ENCODE measurements at regions not wholly inside any gene's neighbourhood (a gene's known extent, or its start where the extent isn't known, plus 50 kb on each side); places are given as distances from the start of the nearest gene placed in this dataset.

DNA sequence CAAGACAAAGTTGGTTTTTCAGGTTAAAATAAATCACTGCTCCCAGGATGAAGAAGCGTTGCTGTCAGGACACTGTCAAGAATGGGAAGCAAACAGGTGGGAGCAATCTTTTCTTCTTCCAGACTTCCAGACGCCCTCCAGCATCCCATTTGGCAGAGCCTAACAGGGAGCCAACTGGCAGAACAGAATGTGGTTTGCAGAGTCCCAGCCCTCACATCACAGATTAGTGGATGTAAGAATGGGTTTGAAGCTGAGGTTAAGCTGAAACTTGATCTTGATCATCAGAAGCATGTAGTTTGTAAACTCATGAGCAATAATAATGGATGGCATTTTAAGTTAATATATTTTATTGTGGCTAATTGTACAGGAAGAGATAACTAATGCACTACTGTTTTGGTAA lies 636.4 kb downstream of the SLC6A15 start:
- no peak for DNase-seq
- no peak overlapping the region for H3K4me3 ChIP-seq (ENCODE audit: low read length)
- H3K27ac Mint-ChIP-seq: no peak overlapping the region
- H3K27me3 ChIP-seq (ENCODE audit: insufficient read depth, low read length, poor library complexity, severe bottlenecking): no peaks in the 10 kb centered on the region
- no peaks in the 10 kb centered on the region for H3K4me1 ChIP-seq (ENCODE audit: insufficient read depth, low read length)
- ChIA-PET CTCF (no interaction called here), POLR2A (no interaction called here)
- no peak overlapping the region for H3K4me3 Mint-ChIP-seq
- H3K36me3 Mint-ChIP-seq: no peaks in the 10 kb centered on the region
- no peaks in the 10 kb centered on the region for H3K4me1 Mint-ChIP-seq
- no peaks in the 10 kb centered on the region for H3K36me3 ChIP-seq (ENCODE audit: insufficient read depth, low read length)
- H3K9me3 Mint-ChIP-seq: peaks cover 3 to 20% (median 7%) of the 10 kb centered on the region in 5 donors
- no peak overlapping the region for H3K27ac ChIP-seq (ENCODE audit: low read depth, low read length)
- H3K27me3 Mint-ChIP-seq: no peaks in the 10 kb centered on the region
- H3K9me3 ChIP-seq (ENCODE audit: low read length): no peaks in the 10 kb centered on the region

DNA sequence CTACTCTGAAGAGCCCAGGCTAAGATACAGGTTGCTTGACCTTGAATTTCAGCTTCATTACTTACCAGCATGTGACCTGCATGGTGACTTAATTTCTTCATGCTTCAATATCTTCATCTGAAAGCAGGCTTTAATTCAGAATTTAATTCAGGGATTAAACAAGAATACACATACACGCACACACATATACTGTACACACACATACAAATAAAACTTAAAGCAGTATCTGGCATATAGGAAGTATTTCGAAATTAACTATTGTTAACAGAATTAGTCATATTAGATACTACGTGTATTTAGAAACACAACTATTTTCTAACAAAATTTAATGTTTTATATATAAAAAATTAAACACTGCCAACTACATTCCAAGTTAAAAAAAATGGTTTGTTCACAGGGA lies 640.3 kb downstream of the SLC6A15 start:
- Mint-ChIP-seq H3K27me3 (no peaks in the 10 kb centered on the region), H3K4me1 (no peaks in the 10 kb centered on the region), H3K4me3 (no peak overlapping the region), H3K9me3 (peaks cover 0 to 16% (median 7%) of the 10 kb centered on the region in 5 donors), H3K27ac (no peak overlapping the region), H3K36me3 (no peaks in the 10 kb centered on the region)
- POLR2A ChIA-PET: no interaction called here
- Histone ChIP-seq H3K9me3 (ENCODE audit: low read length) (no peaks in the 10 kb centered on the region), H3K4me1 (ENCODE audit: insufficient read depth, low read length) (no peaks in the 10 kb centered on the region), H3K27ac (ENCODE audit: low read depth, low read length) (no peak overlapping the region), H3K4me3 (ENCODE audit: low read length) (no peak overlapping the region), H3K36me3 (ENCODE audit: insufficient read depth, low read length) (no peaks in the 10 kb centered on the region), H3K27me3 (ENCODE audit: insufficient read depth, low read length, poor library complexity, severe bottlenecking) (no peaks in the 10 kb centered on the region)
- CTCF ChIA-PET: no interaction called here
- no peak for DNase-seq

DNA sequence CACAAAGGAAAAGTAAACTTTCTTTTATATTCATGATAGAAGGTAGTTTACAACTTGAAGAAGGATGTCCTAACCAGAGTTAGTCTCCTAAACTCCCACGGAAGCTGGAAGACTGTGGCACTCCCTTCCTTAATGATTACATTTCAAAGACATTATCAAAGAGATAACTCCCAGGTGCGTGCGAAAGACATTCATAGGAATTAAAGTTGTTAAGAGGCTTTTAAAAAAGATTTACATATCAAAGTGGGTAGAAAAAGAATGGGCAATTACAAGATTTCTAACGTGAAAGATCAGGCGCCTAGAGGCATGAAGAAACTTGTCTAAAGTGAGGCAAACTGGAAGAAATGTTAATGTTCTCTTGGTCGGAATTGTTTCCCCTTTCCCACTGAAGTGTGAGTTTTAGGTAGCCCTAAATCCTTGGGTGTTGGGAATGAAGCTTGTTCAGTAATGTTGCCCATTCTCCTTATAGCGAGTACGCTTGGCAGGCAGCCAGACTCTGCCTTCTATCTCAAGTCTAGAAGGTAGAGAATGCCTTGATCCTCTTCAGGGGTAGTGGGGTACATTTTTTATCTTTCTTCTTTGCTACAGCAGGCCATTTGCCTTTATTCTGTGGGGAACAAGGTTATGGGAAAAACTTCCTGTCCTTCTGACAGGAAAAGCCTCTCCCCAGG lies 642.0 kb downstream of the SLC6A15 start:
- H3K4me1 Mint-ChIP-seq: no peaks in the 10 kb centered on the region
- Histone ChIP-seq H3K36me3 (ENCODE audit: insufficient read depth, low read length) (no peaks in the 10 kb centered on the region), H3K4me3 (ENCODE audit: low read length) (no peak overlapping the region), H3K9me3 (ENCODE audit: low read length) (no peaks in the 10 kb centered on the region), H3K4me1 (ENCODE audit: insufficient read depth, low read length) (no peaks in the 10 kb centered on the region), H3K27me3 (ENCODE audit: insufficient read depth, low read length, poor library complexity, severe bottlenecking) (no peaks in the 10 kb centered on the region), H3K27ac (ENCODE audit: low read depth, low read length) (no peak overlapping the region)
- no peaks in the 10 kb centered on the region for H3K36me3 Mint-ChIP-seq
- no peak for DNase-seq
- peaks cover 0 to 18% (median 7%) of the 10 kb centered on the region in 5 donors for H3K9me3 Mint-ChIP-seq
- ChIA-PET POLR2A (no interaction called here), CTCF (no interaction called here)
- no peak overlapping the region for H3K27ac Mint-ChIP-seq
- no peak overlapping the region for H3K4me3 Mint-ChIP-seq
- no peaks in the 10 kb centered on the region for H3K27me3 Mint-ChIP-seq

DNA sequence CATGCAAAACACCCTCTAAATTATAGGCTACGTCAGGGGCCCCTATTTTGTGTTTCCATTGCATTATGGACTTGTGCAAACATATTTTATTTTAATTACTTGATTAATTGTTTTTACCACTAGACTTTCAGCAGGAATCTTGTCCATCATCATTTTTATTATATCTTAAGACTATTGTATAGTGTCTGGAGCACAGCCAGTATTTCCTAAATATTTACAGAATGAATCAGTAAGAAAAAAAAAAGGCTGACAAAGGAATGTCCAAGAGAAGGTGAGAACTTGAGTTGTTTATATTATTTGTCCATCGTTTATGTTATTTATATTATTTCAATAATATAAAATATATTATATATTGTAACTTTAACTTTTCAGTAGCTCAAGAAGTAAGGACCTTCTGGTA lies 664.7 kb downstream of the SLC6A15 start:
- no peaks in the 10 kb centered on the region for H3K36me3 ChIP-seq (ENCODE audit: insufficient read depth, low read length)
- Mint-ChIP-seq H3K27ac (no peak overlapping the region), H3K4me3 (no peak overlapping the region), H3K9me3 (peaks cover 0 to 12% (median 7%) of the 10 kb centered on the region in 5 donors), H3K4me1 (no peaks in the 10 kb centered on the region), H3K27me3 (peaks cover 0 to 1% of the 10 kb centered on the region in 2 donors), H3K36me3 (no peaks in the 10 kb centered on the region)
- no peak overlapping the region for H3K27ac ChIP-seq (ENCODE audit: low read depth, low read length)
- CTCF ChIA-PET: no interaction called here
- no peaks in the 10 kb centered on the region for H3K4me1 ChIP-seq (ENCODE audit: insufficient read depth, low read length)
- no peaks in the 10 kb centered on the region for H3K9me3 ChIP-seq (ENCODE audit: low read length)
- no peaks in the 10 kb centered on the region for H3K27me3 ChIP-seq (ENCODE audit: insufficient read depth, low read length, poor library complexity, severe bottlenecking)
- POLR2A ChIA-PET: no interaction called here
- no peak for DNase-seq
- no peak overlapping the region for H3K4me3 ChIP-seq (ENCODE audit: low read length)

DNA sequence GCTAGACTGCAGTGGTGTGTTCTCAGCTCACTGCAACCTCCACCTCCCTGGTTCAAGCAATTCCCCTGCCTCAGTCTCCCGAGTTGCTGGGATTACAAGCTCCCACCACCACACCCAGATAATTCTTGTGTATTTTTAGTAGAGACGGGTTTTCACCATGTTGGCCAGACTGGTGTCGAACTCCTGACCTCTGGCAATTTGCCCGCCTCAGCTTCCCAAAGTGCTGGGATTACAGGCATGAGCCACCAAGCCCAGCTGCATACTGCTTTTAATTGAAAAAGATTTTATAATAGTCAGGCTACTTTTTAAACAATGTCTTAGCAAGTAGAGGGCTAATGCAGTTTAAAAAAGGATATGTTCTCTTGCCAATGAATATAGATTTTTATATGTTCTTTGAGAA lies 668.9 kb downstream of the SLC6A15 start:
- Mint-ChIP-seq H3K27ac (no peak overlapping the region), H3K4me3 (no peak overlapping the region), H3K27me3 (peaks cover 0 to 1% of the 10 kb centered on the region in 2 donors), H3K9me3 (peaks cover 0 to 16% (median 7%) of the 10 kb centered on the region in 5 donors), H3K4me1 (no peaks in the 10 kb centered on the region), H3K36me3 (no peaks in the 10 kb centered on the region)
- ChIA-PET POLR2A (no interaction called here), CTCF (no interaction called here)
- H3K4me3 ChIP-seq (ENCODE audit: low read length): no peak overlapping the region
- no peaks in the 10 kb centered on the region for H3K36me3 ChIP-seq (ENCODE audit: insufficient read depth, low read length)
- no peak for DNase-seq
- H3K9me3 ChIP-seq (ENCODE audit: low read length): no peaks in the 10 kb centered on the region
- H3K27me3 ChIP-seq (ENCODE audit: insufficient read depth, low read length, poor library complexity, severe bottlenecking): no peaks in the 10 kb centered on the region
- no peak overlapping the region for H3K27ac ChIP-seq (ENCODE audit: low read depth, low read length)
- no peaks in the 10 kb centered on the region for H3K4me1 ChIP-seq (ENCODE audit: insufficient read depth, low read length)

DNA sequence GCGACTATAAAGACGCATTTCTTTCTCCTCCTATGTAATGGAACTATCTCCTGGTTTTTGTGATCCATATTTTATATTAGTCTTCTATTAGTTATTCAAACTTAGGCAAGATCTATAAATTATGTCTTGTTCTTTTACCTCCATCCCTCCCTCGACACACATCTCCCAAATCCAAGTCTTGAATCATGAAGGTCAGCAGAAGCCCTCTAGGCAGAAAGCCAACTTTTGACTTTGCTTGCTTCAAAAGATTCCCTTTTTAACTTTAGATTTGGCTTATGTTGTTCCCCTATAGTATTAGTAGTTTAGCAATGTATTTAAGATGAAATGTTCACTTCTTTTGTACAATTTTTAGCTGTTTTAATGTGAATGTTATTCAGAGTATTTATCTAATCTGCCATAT lies 689.8 kb downstream of the SLC6A15 start:
- DNase-seq: no peak
- Mint-ChIP-seq H3K36me3 (no peaks in the 10 kb centered on the region), H3K27me3 (no peaks in the 10 kb centered on the region), H3K4me3 (no peak overlapping the region), H3K4me1 (no peaks in the 10 kb centered on the region), H3K9me3 (peaks cover 0 to 16% (median 0%) of the 10 kb centered on the region in 5 donors), H3K27ac (no peak overlapping the region)
- CTCF ChIA-PET: no interaction called here
- Histone ChIP-seq H3K36me3 (ENCODE audit: insufficient read depth, low read length) (no peaks in the 10 kb centered on the region), H3K9me3 (ENCODE audit: low read length) (no peaks in the 10 kb centered on the region), H3K27me3 (ENCODE audit: insufficient read depth, low read length, poor library complexity, severe bottlenecking) (no peaks in the 10 kb centered on the region), H3K27ac (ENCODE audit: low read depth, low read length) (no peak overlapping the region), H3K4me1 (ENCODE audit: insufficient read depth, low read length) (no peaks in the 10 kb centered on the region), H3K4me3 (ENCODE audit: low read length) (no peak overlapping the region)
- POLR2A ChIA-PET: no interaction called here

DNA sequence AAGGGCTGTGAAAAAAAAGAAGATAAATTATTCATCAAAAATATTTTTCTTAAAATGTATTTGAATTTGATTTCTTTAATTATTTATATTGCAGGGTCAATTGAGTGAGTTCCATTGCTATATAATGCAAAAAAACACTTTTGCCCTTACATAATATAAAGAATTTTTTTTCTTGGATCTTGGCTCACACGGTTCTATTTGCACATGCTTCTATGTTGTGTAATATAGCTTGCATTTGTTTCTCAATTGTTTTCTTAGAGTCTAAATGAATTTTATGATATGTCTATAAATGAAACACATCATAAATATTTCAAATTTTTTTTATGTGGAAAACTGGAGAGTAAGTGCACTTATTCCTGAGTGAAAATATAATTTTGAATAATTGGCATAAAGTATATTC lies 694.2 kb downstream of the SLC6A15 start:
- Mint-ChIP-seq H3K4me3 (no peak overlapping the region), H3K36me3 (no peaks in the 10 kb centered on the region), H3K27me3 (no peaks in the 10 kb centered on the region), H3K9me3 (peaks cover 0 to 21% (median 3%) of the 10 kb centered on the region in 5 donors), H3K4me1 (no peaks in the 10 kb centered on the region), H3K27ac (no peak overlapping the region)
- no peaks in the 10 kb centered on the region for H3K4me1 ChIP-seq (ENCODE audit: insufficient read depth, low read length)
- no peaks in the 10 kb centered on the region for H3K27me3 ChIP-seq (ENCODE audit: insufficient read depth, low read length, poor library complexity, severe bottlenecking)
- no peaks in the 10 kb centered on the region for H3K9me3 ChIP-seq (ENCODE audit: low read length)
- DNase-seq: no peak
- no peak overlapping the region for H3K4me3 ChIP-seq (ENCODE audit: low read length)
- ChIA-PET CTCF (no interaction called here), POLR2A (no interaction called here)
- no peaks in the 10 kb centered on the region for H3K36me3 ChIP-seq (ENCODE audit: insufficient read depth, low read length)
- H3K27ac ChIP-seq (ENCODE audit: low read depth, low read length): no peak overlapping the region

DNA sequence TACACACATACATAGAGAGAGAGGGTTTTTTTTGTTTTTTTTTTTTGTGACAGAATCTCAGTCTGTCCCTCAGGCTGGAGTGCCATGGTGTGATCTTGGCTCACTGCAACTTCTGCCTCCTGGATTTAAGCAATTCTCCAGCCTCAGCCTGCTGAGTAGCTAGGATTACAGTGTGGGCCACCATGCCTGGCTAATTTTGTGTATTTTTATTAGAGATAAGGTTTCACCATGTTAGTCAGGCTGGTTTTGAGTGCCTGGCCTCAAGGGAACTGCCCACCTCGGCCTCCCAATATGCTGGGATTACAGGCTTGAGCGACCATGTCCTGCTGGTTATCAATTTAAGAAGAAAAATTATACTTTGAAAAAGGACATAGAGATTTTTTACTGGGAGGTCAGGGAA lies 710.6 kb downstream of the SLC6A15 start:
- H3K4me1 Mint-ChIP-seq: no peaks in the 10 kb centered on the region
- H3K27me3 ChIP-seq (ENCODE audit: insufficient read depth, low read length, poor library complexity, severe bottlenecking): no peaks in the 10 kb centered on the region
- no peaks in the 10 kb centered on the region for H3K4me1 ChIP-seq (ENCODE audit: insufficient read depth, low read length)
- no peaks in the 10 kb centered on the region for H3K36me3 Mint-ChIP-seq
- DNase-seq: no peak
- H3K4me3 ChIP-seq (ENCODE audit: low read length): no peak overlapping the region
- H3K27me3 Mint-ChIP-seq: no peaks in the 10 kb centered on the region
- no peaks in the 10 kb centered on the region for H3K36me3 ChIP-seq (ENCODE audit: insufficient read depth, low read length)
- H3K9me3 Mint-ChIP-seq: peaks cover 5 to 21% (median 9%) of the 10 kb centered on the region in 5 donors
- no peak overlapping the region for H3K4me3 Mint-ChIP-seq
- H3K27ac ChIP-seq (ENCODE audit: low read depth, low read length): no peak overlapping the region
- H3K27ac Mint-ChIP-seq: no peak overlapping the region
- ChIA-PET CTCF (no interaction called here), POLR2A (no interaction called here)
- no peaks in the 10 kb centered on the region for H3K9me3 ChIP-seq (ENCODE audit: low read length)
